ENCODE measurements at regions not wholly inside any gene's neighbourhood (a gene's known extent, or its start where the extent isn't known, plus 50 kb on each side); places are given as distances from the start of the nearest gene placed in this dataset.
"Not testable (repeated sequence)": the region's sequence is repeated elsewhere in the genome, so short reads cannot be mapped to it uniquely, and the experiment has no call there.

GRCh38 chr3:30538791-30539190, 67.6 kb upstream of the TGFBR2 start:
- DNase-seq: no peak

DNA sequence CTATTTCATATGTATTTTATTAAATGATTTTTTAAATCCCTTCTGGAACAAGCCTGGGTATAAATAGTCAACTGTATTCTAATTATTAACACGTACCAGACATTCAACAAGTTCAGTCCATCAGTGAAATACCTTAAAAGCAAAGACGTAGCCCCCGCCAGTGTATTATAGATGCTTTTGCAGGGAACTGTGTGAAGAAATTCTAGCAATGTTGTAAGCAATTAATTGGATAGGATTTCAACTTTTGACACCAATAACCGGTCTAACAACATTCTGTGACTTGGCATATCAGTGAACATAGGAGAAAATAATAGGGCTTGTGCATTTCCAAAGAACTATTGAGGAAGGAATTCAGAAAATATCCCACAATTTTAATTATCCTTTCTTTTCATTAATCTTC, 67.2 kb upstream of the TGFBR2 start:
- no peak for DNase-seq

DNA sequence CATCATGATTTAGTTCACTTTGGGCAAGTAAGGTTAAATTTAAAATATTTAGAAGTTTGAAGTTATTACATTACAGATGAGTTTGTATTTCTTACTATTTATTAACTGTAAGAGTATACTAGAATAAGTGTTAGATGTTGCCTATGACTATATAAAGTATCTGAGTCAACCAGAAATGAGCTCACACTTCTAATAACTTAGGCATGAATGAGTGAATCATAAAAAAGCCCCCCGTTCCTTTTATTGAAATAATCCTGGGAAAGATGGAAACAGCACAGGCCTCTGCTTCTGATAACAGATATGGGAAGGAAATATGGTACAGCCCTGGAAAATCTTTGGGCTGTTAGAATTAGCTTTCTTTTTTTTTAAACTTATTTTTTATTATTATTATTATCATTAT, 66.6 kb upstream of the TGFBR2 start:
- DNase-seq: no peak

- DNase-seq: not testable (repeated sequence)
Measured at GRCh38 chr3:30541156-30541555, 65.2 kb upstream of the TGFBR2 start.

DNA sequence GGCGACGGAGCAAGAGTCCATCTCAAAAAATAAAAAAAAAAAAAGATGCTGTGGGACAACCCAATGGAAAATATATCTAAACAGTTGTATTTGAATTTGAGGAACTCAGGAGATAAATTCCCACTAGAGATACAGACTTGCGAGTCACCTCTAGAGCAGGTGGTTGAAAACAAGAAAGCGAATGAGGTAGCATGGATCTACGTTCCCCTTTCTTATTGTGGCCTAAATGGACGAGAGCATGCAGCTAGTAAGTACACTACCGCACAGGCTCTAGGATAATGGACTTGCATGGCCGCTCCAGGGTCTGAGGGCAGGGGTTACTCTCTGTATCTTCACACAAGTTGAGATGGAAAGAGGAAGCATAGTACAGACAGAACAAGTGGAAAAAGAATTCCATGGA, 63.5 kb upstream of the TGFBR2 start:
- DNase-seq: no peak

DNA sequence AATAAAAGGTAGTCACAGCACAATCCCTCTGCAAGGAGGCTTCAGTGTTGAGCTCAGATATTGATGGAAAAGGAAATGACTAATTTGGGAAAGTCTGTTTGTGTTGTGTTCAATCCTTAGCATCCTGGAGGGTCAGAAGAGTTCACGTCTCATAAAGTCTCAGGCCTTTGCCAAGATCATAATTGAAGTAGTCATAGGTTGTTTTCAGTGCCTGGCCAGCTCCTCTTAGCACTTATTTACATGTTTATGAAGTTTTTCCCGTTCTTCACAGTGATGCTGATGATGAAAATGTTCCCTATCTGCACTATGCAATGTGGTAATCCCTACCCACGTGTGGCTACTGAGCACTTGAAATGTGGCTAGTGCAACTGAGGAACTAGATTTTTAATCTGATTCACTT, 61.6 kb upstream of the TGFBR2 start:
- DNase-seq: no peak

DNA sequence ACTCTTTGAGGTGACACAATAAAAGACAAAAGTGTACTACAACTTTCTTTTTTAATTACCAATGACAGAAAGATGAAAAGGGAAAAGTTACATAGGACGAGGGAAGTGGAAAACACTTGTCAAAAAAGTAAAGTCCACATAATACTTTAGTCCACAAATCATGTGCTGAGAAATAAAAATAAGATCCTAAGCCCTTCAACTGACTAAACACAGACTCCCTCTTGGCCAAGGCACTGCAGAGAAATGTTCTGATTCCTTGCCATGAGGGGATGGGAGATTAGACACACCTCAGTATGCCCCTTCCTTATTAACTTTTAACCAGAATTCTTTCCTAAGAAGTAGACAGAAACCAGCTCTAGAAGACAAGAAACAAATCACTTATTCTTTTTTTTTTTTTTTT, 59.5 kb upstream of the TGFBR2 start:
- DNase-seq: no peak

DNA sequence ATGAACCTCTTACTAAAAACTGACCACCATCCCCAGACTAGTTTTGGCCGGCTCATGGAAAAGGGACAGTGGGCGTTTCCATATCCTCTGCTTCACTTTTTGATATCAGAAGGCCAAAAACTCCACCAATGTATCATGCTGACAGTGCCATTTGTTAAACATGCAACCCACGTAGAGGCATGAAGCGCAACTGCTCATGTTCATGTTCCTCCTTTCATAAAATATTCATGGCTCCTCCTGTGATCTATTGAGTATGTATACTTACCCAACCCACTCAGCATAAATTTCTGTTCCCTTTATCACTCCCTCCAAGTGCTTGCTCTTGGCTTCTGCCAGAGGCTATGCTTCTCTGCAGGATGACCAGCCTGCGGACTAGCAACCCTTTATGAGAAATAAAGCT, 58.7 kb upstream of the TGFBR2 start:
- DNase-seq: no peak

DNA sequence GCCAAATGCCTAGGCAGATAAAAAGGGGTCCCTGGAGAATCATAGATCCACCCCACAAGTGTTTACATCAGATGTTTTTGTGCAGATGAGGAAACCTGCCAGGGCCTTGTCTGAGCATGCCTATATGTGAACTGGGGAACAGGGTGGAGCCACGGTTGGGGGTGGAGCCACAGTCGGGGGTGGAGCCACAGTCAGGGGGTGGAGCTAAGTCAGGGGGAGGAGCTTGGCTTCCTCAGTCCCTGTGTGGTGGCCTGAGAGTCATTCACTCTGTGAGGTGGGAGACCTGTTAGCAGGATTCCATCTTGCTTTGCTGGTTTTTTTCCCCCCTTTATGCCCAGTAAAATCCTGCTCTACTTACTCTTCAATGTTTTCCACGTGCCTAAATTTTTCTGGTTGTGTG, 57.8 kb upstream of the TGFBR2 start:
- DNase-seq: no peak

DNA sequence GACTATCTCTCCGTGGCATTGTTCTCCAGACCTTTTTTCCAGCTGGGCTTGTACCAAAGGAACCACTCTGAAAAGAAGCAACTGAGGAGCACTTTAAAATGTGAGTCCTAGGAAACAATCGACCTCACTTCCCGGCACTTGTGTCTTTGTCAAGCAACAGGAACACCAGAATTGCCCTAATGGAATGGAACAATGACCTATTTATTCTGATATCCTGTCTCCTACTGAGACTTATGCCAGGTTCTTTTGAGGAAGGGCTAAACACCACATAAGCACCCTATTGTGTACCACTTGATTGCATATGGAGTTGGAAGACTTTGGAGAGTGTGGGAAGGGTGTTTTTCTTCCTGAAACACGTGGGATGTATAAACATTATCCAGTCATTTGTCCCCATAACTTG, 56.8 kb upstream of the TGFBR2 start:
- DNase-seq: no peak

- no peak for DNase-seq
Measured at GRCh38 chr3:30550246-30550645, 56.2 kb upstream of the TGFBR2 start.

DNA sequence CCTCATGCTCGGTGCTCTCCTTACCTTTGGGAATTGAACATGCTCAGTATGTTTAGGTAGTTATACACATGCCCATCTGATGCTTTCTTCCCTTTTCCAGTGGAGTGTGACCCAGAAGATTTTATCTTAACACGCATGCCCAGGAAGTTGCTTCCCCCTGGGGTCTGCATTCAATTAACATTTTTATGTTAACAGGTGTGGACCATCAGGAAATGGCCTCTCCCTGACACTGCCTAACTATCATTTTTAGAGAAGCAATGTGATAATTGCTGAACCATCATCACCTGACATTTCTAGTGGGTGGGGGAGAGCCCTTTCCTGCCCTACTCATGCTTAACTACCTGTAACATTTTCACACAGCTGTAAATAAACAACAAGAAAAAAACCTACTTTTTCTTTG, 55.1 kb upstream of the TGFBR2 start:
- DNase-seq: no peak

- no peak for DNase-seq
Measured at GRCh38 chr3:30551927-30552326, 54.5 kb upstream of the TGFBR2 start.

DNA sequence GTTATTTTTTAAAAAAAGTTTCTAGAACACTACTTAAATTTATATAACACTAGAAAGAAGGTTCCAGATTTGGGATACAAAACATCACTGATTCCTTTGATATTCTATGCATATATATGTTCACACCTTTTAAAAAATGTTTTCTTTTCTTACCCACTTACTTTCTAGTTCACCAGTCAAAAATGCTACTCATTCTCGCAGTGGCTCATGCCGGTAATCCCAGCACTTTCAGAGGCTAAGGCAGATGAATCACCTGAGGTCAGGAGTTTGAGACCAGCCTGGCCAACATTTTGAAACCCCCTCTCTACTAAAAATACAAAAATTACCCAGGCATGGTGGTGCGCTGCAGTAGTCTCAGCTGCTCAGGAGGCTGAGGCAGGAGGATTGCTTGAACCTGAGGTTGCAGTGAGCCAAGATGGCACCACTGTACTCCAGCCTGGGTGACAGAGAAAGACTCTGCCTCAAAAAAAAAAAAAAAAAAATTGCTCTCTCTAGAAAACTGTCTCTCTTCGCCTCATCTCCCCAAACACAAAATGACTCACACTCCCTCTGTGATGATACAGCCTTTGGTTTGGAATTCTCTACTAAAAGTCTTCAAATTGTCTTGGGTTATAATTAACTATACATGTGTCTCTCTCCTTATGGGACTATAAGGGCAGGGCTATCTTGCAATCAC, 52.6 kb upstream of the TGFBR2 start:
- no peak for DNase-seq

DNA sequence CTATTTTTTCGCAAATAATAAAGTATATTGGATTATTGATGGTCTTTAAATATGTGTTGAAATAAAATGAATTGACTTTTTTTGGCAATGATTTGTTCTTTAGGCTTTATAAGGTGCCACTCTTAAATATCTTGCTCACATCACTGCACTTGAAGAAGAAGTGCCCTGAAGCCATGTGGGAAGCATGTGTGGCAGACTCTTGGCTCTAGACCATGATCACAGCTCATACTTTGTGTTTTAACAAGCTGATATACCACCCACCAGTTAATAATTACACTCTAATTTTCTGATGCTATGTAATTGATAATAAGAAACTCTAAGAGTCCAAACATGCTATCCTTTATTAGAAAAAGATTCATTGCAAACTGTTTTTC, 52.1 kb upstream of the TGFBR2 start:
- no peak for DNase-seq

DNA sequence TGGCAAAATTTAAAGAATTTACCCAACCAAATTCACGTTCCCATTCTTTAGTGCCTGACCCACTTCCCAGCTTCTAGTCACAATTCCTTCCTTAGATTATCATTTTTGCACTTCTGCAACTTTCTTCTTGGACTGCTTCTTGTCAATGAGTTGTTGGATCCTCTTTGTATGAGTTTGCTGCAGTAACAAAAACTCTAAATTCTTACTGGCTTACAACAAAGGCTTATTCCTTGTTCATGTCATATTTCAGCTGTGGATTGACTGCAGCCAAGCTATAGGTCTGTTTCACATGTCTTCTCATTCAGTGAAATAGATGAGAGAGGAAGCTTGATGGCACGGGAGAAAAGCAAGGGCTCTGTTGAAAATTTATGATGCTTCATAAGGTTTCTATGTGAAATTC, 50.4 kb upstream of the TGFBR2 start:
- no peak for DNase-seq

Measured in SHP77 (cell line).